ENCODE measurements at regions not wholly inside any gene's neighbourhood (a gene's known extent, or its start where the extent isn't known, plus 50 kb on each side); places are given as distances from the start of the nearest gene placed in this dataset.
"Not testable (repeated sequence)": the region's sequence is repeated elsewhere in the genome, so short reads cannot be mapped to it uniquely, and the experiment has no call there.

- DNase-seq = no peak
These were observed 560.7 kb downstream of the GLRX3 start for GRCh38 chr10:130696870-130697269.

- no peak for DNase-seq
These were observed 571.3 kb downstream of the GLRX3 start for GRCh38 chr10:130707389-130707979.

- DNase-seq = no peak
These were observed 572.4 kb downstream of the GLRX3 start for GRCh38 chr10:130708465-130709070.

GRCh38 chr10:130709415-130709814, 573.2 kb downstream of the GLRX3 start:
- DNase-seq = no peak

- DNase-seq = no peak
These were observed 574.9 kb downstream of the GLRX3 start for GRCh38 chr10:130711072-130711471.

GRCh38 chr10:130713135-130713534, 576.9 kb downstream of the GLRX3 start:
- DNase-seq = no peak

- no peak for DNase-seq
These were observed 577.5 kb downstream of the GLRX3 start for GRCh38 chr10:130713731-130714130.

GRCh38 chr10:130714742-130715467, 578.7 kb downstream of the GLRX3 start:
- DNase-seq = no peak

DNA sequence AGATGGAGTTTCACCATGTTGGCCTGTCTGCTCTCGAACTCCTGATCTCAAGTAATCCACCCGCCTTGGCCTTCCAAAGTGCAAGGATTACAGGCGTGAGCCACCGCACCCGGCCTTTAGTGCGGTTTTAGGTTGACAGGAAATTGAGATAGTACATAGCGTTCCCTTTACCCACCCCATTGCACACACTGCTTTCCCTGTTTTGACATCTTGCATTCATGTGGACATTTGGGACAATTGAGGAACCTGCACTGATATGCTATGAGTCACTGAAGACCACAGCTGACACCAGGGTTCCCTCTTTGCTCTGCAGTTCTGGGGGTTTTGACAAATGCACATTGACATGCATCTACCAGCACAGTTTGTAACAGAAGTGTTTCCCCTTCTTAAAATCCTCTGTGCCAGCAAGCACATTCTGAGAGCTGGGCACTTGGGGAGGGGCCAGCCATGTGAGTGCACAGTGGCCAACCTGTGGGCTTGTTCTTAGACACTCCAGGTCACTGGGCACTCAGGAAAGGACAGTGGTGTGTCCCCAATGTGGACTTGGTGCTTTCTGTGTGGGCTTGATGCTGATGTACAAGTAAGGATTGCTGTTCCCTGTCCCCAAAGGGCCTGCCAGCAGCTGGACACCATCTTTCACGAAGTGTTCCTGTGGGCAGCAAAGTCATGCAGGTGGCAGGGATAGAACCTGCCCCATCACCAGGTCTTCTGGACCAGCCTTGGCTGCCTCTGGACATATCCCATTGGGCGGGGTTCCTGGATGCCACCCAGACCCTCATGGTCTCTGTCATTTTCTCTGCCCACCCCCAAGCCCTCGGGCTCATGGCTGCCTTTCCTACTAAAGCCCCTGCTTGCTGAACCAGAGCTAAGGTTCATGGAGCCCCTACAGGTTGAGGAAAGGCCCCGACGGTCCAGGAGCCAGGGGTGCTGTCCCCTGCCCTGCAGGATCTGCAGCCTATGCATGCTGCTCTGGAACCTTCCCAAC, 579.8 kb downstream of the GLRX3 start:
- DNase-seq = no peak

- no peak for DNase-seq
These were observed 580.9 kb downstream of the GLRX3 start for GRCh38 chr10:130717083-130717482.

DNA sequence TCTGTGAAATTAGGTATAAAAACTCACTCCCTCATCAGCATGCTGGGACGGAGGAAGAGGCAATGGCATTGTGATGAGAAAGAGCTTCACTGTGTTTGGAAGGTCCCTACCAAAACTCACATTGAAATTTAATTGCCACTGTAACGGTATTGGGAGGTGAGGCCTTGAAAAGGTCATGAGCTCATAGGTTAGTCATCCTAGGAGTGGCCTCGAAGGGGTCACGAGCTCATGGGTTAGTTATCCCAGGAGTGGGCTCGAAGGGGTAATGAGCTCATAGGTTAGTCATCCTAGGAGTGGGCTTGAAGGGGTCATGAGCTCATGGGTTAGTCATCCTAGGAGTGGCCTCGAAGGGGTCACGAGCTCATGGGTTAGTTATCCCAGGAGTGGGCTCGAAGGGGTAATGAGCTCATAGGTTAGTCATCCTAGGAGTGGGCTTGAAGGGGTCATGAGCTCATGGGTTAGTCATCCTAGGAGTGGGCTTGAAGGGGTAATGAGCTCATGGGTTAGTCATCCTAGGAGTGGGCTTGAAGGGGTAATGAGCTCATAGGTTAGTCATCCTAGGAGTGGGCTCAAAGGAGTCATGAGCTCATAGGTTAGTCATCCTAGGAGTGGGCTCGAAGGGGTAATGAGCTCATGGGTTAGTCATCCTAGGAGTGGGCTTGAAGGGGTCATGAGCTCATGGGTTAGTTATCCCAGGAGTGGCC, 582.7 kb downstream of the GLRX3 start:
- not testable (repeated sequence) for DNase-seq

GRCh38 chr10:130719448-130719752, 583.2 kb downstream of the GLRX3 start:
- no peak for DNase-seq

GRCh38 chr10:130720235-130720634, 584.0 kb downstream of the GLRX3 start:
- no peak for DNase-seq

DNA sequence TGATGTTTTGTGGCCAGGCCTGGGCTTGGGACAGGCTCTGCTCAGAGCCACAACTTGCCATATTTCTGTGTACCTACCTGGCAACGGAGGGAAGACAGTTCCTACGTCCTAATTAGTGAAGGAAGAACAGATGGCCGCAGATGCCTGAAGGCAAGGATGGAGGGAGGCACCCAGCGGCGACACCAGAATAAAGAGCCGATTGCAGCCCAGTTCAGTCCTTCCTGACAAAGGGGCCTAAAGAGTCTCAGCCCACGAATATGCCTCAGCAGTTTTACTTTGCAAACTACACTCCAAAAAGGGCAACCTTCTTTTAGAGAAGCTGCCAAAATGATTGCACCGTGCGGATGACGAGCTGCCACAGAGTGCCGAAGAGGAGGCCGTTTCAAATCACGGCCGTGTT, 585.8 kb downstream of the GLRX3 start:
- DNase-seq = no peak

GRCh38 chr10:130723704-130724103, 587.5 kb downstream of the GLRX3 start:
- DNase-seq = no peak

DNA sequence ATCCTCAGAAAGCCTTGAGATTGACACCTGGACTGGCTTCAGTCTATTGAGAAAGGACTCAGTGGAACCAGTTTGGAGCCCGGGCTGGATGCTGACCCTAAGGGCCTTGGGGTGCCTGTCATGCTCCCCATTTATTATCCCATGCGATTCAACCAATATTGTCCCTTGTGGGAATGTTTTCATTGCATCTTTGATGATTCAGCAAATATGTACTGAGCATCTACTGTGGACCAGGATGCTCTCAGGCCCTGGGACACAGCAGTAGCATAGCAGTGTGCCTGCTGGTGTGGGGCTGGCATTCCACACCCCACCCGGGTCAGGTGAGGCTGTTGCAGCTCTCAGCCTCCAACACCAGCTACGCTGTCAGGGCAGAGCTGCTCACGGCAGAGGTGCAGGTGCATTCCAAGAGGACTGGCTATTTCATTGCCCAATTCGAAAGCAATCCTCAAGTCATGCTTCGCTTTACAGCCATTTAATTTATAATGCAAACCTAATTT, 586.0 kb downstream of the TCERG1L start:
- no peak for DNase-seq

DNA sequence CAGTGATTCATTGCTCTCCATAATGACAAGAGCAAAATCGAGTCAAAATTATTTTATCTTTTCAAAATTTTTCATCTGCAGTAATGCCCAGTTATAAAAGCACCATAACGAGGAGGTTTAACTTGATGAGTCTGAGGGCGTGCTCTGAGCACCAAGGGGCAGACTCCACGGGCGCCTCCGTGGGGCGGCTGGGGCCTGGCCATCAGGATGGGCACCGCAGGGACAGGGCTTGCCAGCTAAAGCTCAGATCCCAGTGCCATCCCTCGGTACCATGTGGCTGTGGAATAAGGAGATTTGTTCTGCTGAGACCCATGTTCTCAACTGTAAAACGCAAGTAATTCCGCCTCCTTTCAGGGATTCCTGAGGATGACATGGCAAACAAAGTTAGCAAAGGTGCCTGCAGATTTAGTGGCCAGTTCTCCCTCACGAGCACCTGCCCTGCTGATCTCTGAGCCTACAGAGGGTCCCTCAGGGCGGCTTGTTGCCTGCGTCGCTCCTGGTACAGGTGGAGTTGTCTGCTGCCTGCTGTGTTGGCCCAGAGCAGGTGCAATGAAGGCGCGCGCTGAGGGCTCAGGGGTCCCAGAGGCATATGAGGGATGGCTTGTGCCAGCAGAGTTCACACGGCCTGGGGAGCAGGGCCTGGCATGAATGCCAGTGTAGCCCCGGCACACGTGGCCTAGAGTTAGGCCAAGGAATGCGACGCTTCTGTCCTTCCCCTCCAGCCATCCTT, 584.4 kb downstream of the TCERG1L start:
- DNase-seq = no peak

- DNase-seq = no peak
These were observed 583.6 kb downstream of the TCERG1L start for GRCh38 chr10:130727766-130728490.

DNA sequence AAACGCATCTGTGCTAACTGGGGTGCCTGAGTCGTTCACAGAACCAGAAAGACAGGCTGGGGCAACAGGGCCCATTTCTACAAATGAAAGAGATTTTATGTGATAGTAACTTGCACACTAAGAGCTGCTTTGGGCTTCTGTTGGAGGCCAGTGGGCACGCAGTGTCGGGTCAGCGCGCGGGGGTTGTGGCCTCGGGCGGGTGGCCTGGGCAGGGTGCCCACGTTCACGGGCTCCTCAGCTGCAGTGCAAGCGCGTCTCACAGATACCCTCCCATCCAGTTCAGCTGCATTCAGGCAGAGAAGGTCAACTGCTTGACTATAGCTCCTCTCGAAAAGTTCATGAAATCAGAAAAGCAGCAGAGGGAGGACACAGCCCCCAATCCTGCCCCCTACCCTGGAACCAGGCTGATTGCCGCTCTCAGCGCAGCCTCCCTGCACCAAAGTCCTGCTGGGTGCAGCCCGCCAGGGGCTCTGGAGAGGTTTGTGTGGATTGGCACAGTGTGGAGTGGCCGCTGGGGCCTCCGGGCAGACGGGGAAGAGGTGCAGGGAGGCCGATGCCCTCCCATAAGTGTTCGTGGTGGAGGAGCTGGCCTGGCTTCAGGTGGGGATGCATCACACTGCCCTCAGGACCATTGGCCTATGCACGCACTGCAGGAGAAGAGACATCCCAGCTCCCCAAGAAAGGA, 582.8 kb downstream of the TCERG1L start:
- no peak for DNase-seq

DNA sequence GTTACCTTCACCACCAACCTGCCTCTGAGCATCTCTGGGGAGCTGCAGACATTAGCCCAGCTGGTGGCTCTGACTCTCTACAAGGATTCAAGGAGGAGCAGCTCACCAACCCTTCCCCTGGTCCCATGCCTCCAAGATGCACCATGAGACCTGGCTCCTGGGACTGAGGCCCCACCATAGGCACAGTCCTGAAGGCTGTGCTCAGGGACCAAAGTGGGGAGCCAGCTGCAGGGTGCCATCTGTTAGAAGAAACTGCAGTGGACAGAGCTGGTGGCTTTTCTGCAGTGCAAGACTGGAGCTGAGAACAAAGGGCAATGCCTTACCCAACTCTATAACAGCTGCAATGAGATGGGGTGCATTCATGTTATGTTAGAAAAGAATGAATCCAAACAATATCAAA, 581.6 kb downstream of the TCERG1L start:
- no peak for DNase-seq
